Kidney (tissue), 13 donors: ENCODE measurements at regions not wholly inside any gene's neighbourhood (a gene's known extent, or its start where the extent isn't known, plus 50 kb on each side); places are given as distances from the start of the nearest gene placed in this dataset.
A peak's percentile ranks its signal among the peaks of the same experiment; 100 is the strongest.

Experiments
- DNase-seq, 5 donors: peaks; one replicate each; pipeline ENCODE4 v3.0.0-alpha.2; 2013 to 2020
- FAIRE-seq: peaks from 2 replicates; lab custom pipeline; 2012; peaks lifted over from hg19 to GRCh38; lab: Jason Lieb, UNC
- H3K27ac ChIP-seq, 2 donors: one replicate each; pipeline ENCODE4 v1.7.0; 2013; ENCODE audit warnings: low read depth in 2 of 2, low read length in 2 of 2, inconsistent platforms in 1 of 2
- H3K27me3 ChIP-seq: one replicate; pipeline ENCODE4 v1.7.1; 2013; ENCODE audit warnings: low read length, inconsistent platforms; ENCODE audit not compliant: control insufficient read depth, insufficient read depth
- H3K36me3 ChIP-seq, 3 donors: one replicate each; pipeline versions ENCODE4 v1.7.0 to v1.7.1; 2013; ENCODE audit warnings: low read length in 3 of 3, control low read depth in 1 of 3, inconsistent platforms in 1 of 3; ENCODE audit not compliant: insufficient read depth in 3 of 3, control insufficient read depth in 2 of 3
- H3K4me1 ChIP-seq, 3 donors: one replicate each; pipeline versions ENCODE4 v1.7.0 to v1.7.1; 2013; ENCODE audit warnings: low read length in 3 of 3, inconsistent platforms in 1 of 3, low read depth in 1 of 3; ENCODE audit not compliant: control insufficient read depth in 2 of 3, insufficient read depth in 2 of 3
- H3K4me3 ChIP-seq, 3 donors: one replicate each; pipeline versions ENCODE4 v1.7.0 to v1.8.1; 2013; ENCODE audit warnings: low read length in 3 of 3, control low read depth in 1 of 3, inconsistent platforms in 1 of 3
- H3K9ac ChIP-seq, 3 donors: one replicate each; pipeline versions ENCODE4 v1.7.0 to v1.7.1; 2013; ENCODE audit warnings: low read length in 3 of 3, control low read depth in 1 of 3, inconsistent platforms in 1 of 3
- H3K9me3 ChIP-seq, 3 donors: one replicate each; pipeline versions ENCODE4 v1.7.0 to v1.7.1; 2013; ENCODE audit warnings: low read length in 3 of 3, control low read depth in 1 of 3, inconsistent platforms in 1 of 3; ENCODE audit not compliant: control insufficient read depth in 2 of 3, insufficient read depth in 1 of 3
- CTCF ChIP-seq: IDR thresholded peaks from 3 replicates; pipeline ENCODE4 v1.5.1; 2012; ENCODE audit warnings: mild to moderate bottlenecking, moderate library complexity, borderline replicate concordance; ENCODE audit not compliant: insufficient read depth; ENCODE audit errors: extremely low read depth
- intact Hi-C: fragments of 100-400 bp; cut with DNase I; formaldehyde crosslinking; loops from one replicate; pipeline ENCODE4 v1.11.1; 2022
- donor health status: control.
- donor health status: control.
- donor health status: control.
- donor health status: control.
- donor health status: control.
- donor health status: DM: yes; HTN: yes; CAD: no.
- donor health status: Normal renal cell carcinoma (clear cell type).

GRCh38 chr6:21998582-21998981, 298.3 kb downstream of the PRL start:
- intact Hi-C loops = no loop called here
- H3K4me1 ChIP-seq = peaks cover 0 to 18% (median 3%) of the 10 kb centered on the region in 3 donors
- no peak for TF ChIP-seq CTCF
- H3K27ac ChIP-seq = no peak overlapping the region
- no peaks in the 10 kb centered on the region for H3K9me3 ChIP-seq
- FAIRE-seq (no peak), DNase-seq (no peak)
- no peaks in the 10 kb centered on the region for H3K36me3 ChIP-seq
- no peak overlapping the region for H3K9ac ChIP-seq
- no peaks in the 10 kb centered on the region for H3K27me3 ChIP-seq
- no peak overlapping the region for H3K4me3 ChIP-seq

GRCh38 chr6:21999012-21999528, 297.8 kb downstream of the PRL start:
- no peaks in the 10 kb centered on the region for H3K9me3 ChIP-seq
- H3K9ac ChIP-seq = no peak overlapping the region
- H3K27ac ChIP-seq = no peak overlapping the region
- FAIRE-seq (no peak), DNase-seq (peak in 3 of 5 donors; percentile 29 to 76 (median 62))
- intact Hi-C loops = no loop called here
- no peaks in the 10 kb centered on the region for H3K27me3 ChIP-seq
- no peak overlapping the region for H3K4me3 ChIP-seq
- no peak for TF ChIP-seq CTCF
- peaks cover 0 to 18% (median 3%) of the 10 kb centered on the region in 3 donors for H3K4me1 ChIP-seq
- H3K36me3 ChIP-seq = no peaks in the 10 kb centered on the region

GRCh38 chr6:21999741-22000140, 297.1 kb downstream of the PRL start:
- peaks cover 0 to 17% (median 3%) of the 10 kb centered on the region in 3 donors for H3K4me1 ChIP-seq
- H3K27ac ChIP-seq = no peak overlapping the region
- H3K9ac ChIP-seq = no peak overlapping the region
- no peaks in the 10 kb centered on the region for H3K9me3 ChIP-seq
- intact Hi-C loops = no loop called here
- DNase-seq (no peak), FAIRE-seq (no peak)
- H3K27me3 ChIP-seq = no peaks in the 10 kb centered on the region
- no peak overlapping the region for H3K4me3 ChIP-seq
- TF ChIP-seq CTCF = no peak
- no peaks in the 10 kb centered on the region for H3K36me3 ChIP-seq
